Stimulated activated CD4-positive, alpha-beta T cell treated with anti-CD3 and anti-CD28 coated beads, TNF-alpha, amount 100 ng/mL, for 48 hours (primary cell): ENCODE measurements at regions not wholly inside any gene's neighbourhood (a gene's known extent, or its start where the extent isn't known, plus 50 kb on each side); places are given as distances from the start of the nearest gene placed in this dataset.
"Not testable (repeated sequence)": the region's sequence is repeated elsewhere in the genome, so short reads cannot be mapped to it uniquely, and the experiment has no call there.

Experiments
- DNase-seq, 3 donors: peaks; one replicate each; pipeline ENCODE4 v3.0.0-alpha.2; 2020; ENCODE audit warnings: low read depth in 3 of 3

DNA sequence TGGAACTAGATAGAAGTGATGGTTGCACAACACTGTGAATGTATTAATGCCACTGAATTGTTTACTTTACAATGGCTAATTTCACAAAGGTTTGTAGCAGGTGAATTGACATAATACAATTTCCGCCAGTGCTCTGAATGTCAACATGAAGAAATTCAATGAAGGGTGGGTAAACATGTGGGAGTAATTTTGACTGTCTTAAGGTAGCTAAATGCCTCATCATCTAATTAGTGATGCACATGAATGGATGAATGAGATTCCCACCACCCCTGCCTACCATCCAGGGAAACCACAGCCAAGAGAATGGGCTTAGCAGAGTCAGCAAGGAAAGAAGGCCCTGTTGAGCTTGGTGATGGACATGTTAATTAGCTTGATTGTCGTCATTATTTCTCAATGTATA lies 275.3 kb downstream of the ALDH8A1 start:
- DNase-seq = no peak

DNA sequence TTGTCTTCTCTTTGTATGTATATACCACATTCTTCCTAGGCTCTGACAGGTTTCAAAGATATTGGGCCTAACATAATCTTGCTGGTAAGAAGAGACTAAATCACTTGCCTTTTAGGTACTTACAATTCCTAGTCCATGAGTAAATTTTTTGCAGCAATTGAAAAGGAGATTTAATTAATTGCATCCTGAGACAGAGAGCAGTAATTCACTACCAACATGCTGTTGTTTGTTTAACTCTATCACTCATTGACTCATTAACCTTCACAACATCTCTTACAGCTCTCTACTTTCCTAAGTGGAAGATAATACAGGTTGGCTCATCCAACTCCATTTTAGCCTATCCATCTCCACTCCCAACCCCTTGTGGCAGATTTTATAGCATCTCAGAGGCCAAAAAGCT lies 280.4 kb downstream of the ALDH8A1 start:
- DNase-seq = no peak

- no peak for DNase-seq
Observed at GRCh38 chr6:134667111-134667510, 282.8 kb downstream of the ALDH8A1 start.

DNA sequence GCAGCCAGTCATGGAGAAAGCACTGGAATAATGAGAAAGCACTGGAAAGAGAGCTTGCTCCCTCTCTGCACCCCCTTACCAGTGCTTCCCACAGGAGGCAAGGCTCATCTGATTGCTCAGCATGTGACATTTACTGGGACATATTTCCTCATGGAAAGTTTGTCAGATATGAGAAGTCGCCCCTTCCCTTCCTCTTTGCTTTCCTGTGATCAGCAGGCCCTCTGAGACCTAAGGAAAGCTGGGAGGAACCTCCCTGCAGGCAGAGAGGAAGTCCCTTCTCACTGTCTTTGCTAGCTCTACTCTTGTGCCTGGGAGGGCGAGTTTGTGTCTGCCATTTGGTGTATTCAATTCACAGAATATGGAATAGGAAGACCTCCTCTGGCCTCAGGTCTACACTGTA lies 283.8 kb downstream of the ALDH8A1 start:
- DNase-seq = no peak

GRCh38 chr6:134665029-134665723 lies 284.7 kb downstream of the ALDH8A1 start:
- no peak for DNase-seq

- DNase-seq = no peak
Observed at GRCh38 chr6:134663800-134664535, 285.9 kb downstream of the ALDH8A1 start.

DNA sequence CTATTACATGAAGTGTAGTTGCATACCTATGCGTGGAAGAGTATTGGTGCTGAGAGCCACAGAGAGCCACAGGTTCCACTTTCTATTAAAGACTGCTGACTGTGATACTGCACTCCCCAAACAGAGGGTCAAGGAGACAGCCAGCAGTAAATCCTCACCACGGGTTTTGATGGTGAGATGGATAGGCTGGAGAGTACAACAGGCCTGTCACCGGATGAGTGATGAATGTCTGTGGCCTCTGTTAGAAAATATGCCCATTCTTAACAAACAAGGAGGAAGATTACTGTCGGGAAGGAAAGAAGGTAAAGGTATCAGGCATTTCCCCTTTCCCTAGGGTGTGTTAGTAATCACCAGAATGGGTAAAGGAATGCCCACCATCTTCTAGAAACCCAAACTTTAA lies 286.5 kb downstream of the ALDH8A1 start:
- no peak for DNase-seq

DNA sequence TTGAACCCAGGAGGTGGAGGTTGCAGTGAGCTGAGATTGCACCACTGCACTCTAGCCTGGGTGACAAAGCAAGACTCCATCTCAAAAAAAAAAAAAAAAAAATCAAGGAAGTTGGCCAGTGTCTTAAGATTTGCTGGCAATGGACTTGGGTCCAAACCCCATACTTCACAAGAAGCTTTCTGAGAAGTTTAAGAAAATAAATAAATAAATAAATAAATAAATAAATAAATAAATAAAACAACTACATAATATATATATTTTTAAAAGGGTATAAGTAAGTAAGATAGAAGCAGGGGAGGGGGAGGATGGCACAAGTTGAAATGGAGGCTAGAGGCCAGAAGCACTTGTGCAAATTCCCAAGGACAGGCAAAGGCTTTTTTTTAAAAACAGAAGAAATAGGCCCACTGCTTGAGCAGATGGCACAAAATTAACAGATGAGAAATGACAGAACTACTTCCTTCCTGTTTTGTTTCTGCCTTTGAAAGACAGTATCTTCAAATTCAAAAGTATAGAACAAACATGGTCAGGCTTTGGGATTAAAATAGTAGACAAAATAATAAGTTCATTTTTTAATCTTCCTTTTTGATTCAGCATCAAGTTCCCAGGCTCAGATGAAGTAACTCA lies 287.7 kb downstream of the ALDH8A1 start:
- DNase-seq = no peak

DNA sequence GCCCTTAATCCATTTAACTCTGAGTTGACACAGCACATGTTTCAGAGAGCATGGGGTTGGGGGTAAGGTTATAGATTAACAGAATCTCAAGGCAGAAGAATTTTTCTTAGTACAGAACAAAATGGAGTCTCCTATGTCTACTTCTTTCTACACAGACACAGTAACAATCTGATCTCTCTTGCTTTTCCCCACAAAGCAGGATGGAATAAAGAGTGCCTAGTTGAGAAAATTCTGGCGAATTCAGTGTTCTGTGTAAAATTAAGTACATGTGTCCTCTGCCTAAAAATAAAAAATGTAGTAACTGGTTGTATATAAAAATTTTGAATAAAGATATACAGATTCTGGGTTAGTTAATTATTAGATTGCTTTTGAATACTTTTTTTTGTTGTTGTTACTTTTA lies 290.0 kb downstream of the ALDH8A1 start:
- DNase-seq = not testable (repeated sequence)

DNA sequence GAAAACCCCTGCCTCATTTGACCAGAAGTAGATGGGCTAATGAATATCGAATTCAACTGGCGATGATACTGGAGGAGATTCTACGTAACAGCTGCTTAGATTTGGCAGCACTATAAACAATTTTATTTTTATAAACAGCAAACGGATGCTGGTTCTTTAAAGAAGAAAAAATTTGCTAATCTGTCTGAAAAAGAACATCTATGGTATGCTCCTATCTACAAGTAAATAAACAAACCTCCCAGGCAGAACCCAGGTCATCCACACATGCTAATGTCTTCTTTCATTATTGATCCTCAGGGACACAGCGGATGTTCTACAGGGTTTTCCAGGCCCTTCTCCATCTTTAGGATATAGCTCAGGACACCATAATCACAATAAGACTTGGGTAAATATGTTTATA lies 291.3 kb downstream of the ALDH8A1 start:
- DNase-seq = no peak

DNA sequence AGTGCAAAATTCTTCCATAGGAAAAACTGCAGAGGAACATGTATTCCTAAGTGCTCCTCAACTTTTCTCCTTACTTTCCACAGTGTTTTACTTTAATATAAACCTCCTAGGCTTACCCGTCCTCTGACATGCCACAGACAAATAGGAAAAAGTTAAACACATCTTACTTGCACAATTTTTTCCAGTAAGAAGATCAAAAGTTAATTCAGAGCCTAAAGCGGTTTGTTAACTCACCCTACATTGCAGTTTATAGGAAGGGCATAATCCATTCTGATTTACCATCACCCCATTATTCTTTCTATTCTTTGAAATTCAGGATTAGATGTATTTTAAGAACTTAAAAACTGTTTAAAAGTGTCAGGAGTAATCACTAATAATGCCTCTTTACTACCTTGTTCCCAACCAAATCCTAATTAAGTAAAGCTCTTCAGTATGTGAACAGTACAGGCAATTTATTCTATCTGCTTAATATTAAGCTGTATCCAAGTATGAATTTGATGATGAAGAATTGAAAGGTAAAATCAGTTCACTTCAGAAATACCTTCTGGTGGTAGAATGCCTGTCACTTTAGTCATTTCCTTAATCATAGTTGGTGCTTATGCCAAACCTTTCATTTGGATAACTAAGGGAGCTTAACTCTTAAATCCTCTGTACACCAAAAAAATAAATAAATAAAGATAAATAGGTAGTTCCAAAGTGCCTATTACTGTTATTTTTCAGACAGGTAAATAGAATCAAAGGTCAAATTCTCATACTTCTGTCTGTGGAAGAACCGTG lies 292.0 kb downstream of the ALDH8A1 start:
- DNase-seq = no peak

DNA sequence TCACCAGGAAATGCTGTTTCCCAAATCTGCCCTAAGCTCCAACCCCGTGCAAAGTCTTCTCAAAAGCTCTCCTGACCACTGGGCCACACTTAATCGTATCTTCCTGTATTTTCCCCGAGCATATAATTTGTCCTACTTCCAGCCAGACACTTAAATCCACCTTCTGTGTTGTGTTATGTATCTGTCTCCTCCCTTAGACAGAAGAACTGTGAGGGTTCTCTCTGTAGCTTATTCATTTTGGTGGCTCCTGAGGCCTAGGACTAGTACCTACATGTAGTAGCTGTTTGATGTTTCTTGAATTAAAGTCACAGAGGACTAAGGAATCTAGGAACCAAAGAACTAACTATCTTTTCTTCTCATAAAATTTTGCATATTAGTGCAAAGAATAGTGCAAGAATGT lies 292.6 kb downstream of the ALDH8A1 start:
- no peak for DNase-seq

DNA sequence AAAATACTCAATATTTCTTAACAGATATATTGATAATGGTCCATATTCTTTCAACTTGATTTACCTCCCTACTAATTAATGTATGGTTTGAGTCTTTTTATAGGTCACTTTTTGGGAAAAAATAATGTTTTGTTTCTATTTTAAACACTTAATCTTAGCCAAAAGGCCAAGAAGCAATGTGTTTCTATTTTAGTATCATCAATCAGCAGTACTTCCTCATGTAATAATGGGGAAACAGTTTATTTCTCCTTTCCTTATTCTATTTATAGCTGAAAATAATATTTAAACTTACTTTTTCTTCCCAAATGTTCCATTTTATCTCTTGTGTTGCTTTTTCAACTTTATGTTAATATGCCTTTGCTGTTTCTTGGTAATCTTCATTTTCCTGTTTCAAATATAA lies 295.1 kb downstream of the ALDH8A1 start:
- DNase-seq = no peak

DNA sequence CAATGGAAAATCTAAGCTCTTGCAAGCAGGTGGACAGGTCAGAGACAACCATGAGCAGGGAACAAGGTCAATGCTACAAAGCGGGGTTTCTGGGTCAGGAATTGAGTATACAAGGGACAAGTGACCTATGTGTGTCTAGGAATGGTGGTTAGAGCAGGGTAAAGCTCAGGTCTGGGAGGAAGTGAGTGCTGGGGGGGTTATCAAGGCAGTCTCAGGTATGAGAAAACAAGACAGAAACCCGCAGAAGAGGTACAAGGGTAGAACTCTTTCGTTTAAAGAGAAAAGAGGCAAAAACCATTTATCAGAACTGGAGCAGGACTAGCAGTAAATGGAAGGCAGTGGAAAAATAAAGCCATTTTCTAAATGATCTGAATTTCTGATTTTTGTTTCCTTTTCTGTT lies 298.4 kb downstream of the ALDH8A1 start:
- DNase-seq = no peak

GRCh38 chr6:134647861-134648260 lies 302.0 kb downstream of the ALDH8A1 start:
- DNase-seq = no peak

- DNase-seq = no peak
Observed at GRCh38 chr6:134642819-134643218, 307.1 kb downstream of the ALDH8A1 start.

- no peak for DNase-seq
Observed at GRCh38 chr6:134642279-134642678, 307.6 kb downstream of the ALDH8A1 start.

- DNase-seq = peak; percentile 53 to 59 (median 55)
Observed at GRCh38 chr6:134640975-134641429, 308.9 kb downstream of the ALDH8A1 start.

- no peak for DNase-seq
Observed at GRCh38 chr6:134640229-134640628, 309.7 kb downstream of the ALDH8A1 start.

- no peak for DNase-seq
Observed at GRCh38 chr6:134637847-134638437, 312.0 kb downstream of the ALDH8A1 start.

DNA sequence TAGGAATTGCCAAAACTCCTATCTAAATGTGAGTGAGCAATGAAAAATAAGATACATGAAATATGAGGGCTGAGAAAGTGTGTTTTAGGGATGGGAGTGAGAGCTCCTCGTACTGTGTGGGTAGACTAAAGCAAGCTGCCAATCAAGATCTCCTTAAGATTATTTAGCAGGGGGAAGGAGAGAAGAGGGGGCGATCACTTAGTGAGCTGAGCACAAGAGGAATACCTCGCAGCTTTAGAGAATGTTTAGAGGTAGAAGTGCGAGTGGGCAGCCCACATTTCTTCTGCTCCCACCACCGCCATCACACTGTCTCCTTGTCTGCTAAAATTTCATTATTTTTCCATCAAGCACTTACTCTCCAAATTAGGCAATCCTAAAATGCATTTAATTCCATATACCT lies 312.6 kb downstream of the ALDH8A1 start:
- DNase-seq = no peak
